Natural killer cell (primary cell): ENCODE measurements at regions not wholly inside any gene's neighbourhood (a gene's known extent, or its start where the extent isn't known, plus 50 kb on each side); places are given as distances from the start of the nearest gene placed in this dataset.

Source experiments
- ATAC-seq, 3 donors: fragments of 150-1000 bp in 2 of 3; fragments of 200-7000 bp in 1 of 3; cut with Tn5 transposase; 1 replicate in 1 of 3; 2 replicates in 2 of 3; pipeline ENCODE4 v1.10.0; 2021; ENCODE audit warnings: mild to moderate bottlenecking in 2 of 3, moderate library complexity in 2 of 3
- DNase-seq, 2 donors: peaks; one replicate each; pipeline versions ENCODE4 v3.0.0 to v3.0.0-alpha.2; 2013 to 2021; ENCODE audit warnings: mixed read lengths in 1 of 2
- H3K27ac ChIP-seq: one replicate; pipeline ENCODE4 v1.5.1; 2013; ENCODE audit warnings: mild to moderate bottlenecking, low read length
- H3K27me3 ChIP-seq: one replicate; pipeline ENCODE4 v1.6.1; 2013; ENCODE audit warnings: low read length; ENCODE audit not compliant: control insufficient read depth, insufficient read depth
- H3K36me3 ChIP-seq: one replicate; pipeline ENCODE4 v1.6.1; 2013; ENCODE audit warnings: low read length; ENCODE audit not compliant: control insufficient read depth, insufficient read depth
- H3K4me1 ChIP-seq: one replicate; pipeline ENCODE4 v1.6.1; 2013; ENCODE audit warnings: low read length; ENCODE audit not compliant: control insufficient read depth, insufficient read depth
- H3K4me3 ChIP-seq: one replicate; pipeline ENCODE4 v1.5.1; 2013; ENCODE audit warnings: low read length
- H3K9me3 ChIP-seq: one replicate; pipeline ENCODE4 v1.6.1; 2013; ENCODE audit warnings: low read length; ENCODE audit not compliant: control insufficient read depth, insufficient read depth
- H3K27ac Mint-ChIP-seq, 2 donors: one replicate each; pipeline ENCODE4 v1.8.0; 2022; ENCODE audit warnings: mild to moderate bottlenecking in 2 of 2, mixed read lengths in 2 of 2, moderate library complexity in 1 of 2
- H3K27me3 Mint-ChIP-seq, 2 donors: one replicate each; pipeline ENCODE4 v1.8.0; 2022; ENCODE audit warnings: low read depth in 2 of 2, mixed read lengths in 2 of 2
- H3K36me3 Mint-ChIP-seq: one replicate; pipeline ENCODE4 v1.8.0; 2022; ENCODE audit warnings: mixed read lengths
- H3K4me1 Mint-ChIP-seq, 2 donors: one replicate each; pipeline ENCODE4 v1.8.0; 2022; ENCODE audit warnings: mixed read lengths in 2 of 2
- H3K4me3 Mint-ChIP-seq: one replicate; pipeline ENCODE4 v1.8.0; 2022; ENCODE audit warnings: mild to moderate bottlenecking, moderate library complexity, mixed read lengths
- H3K9me3 Mint-ChIP-seq, 2 donors: one replicate each; pipeline ENCODE4 v1.8.0; 2022; ENCODE audit warnings: mixed read lengths in 2 of 2
- WGBS: methylation state at CpG from one replicate; pipeline ENCODE4 v1.1.7; 2013; ENCODE audit warnings: missing lambda C conversion rate; ENCODE audit not compliant: insufficient coverage; 5-methylcytosine and 5-hydroxymethylcytosine counted together
- intact Hi-C: fragments of 100-400 bp; cut with micrococcal nuclease; formaldehyde crosslinking; loops from one replicate; pipeline ENCODE4 v1.14.2; 2022
- TF ChIP-seq, protein P1 (sequence below): fragments of 200-600 bp; IDR thresholded peaks from one replicate; pipeline ENCODE4 v1.8.0; 2022; ENCODE audit warnings: antibody characterized with exemption

DNA sequence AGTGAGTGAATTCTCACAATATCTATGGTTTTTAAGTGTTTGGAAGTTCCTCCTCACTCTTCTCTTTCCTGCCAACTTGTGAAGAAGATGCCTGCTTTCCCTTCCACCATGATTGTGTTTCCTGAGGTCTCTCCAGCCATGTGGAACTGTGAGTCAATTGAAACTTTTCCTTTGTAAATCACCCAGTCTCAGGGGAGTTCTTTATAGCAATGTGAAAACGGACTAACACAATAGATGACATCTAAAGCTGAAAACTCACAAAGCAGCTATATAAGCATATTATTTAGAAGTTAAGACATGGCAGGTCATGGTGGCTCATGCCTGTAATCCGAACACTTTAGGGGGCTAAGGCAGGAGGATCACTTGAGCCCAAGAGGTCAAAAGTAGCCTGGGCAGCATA, 130.2 kb downstream of the ARRDC3 start:
- H3K4me3 ChIP-seq, result no peak overlapping the region
- intact Hi-C loops, result no loop called here

DNA sequence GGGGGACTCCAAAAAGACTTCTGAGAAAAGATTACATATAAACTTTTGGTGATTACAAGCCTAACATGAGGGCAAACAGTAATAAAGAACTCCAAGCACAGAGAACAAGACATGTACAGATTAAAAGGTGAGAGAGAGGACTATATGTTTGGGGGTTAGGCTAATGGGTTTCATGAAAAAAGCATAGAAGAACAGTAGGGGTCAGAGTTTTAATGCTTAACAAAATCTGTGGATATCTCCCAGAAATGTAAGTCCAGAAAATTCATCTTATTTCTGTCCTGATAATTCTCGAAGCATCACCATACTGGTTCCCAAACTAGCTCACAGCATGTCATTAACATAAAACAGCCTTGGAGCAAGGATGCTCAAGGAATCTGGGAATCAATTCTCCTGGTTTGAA, 137.2 kb downstream of the ARRDC3 start:
- no peaks in the 10 kb centered on the region for H3K4me1 ChIP-seq
- Mint-ChIP-seq H3K36me3 (peaks cover 14% of the 10 kb centered on the region), H3K27me3 (no peaks in the 10 kb centered on the region), H3K9me3 (peaks cover 3 to 5% of the 10 kb centered on the region in 2 donors), H3K4me1 (peaks cover 0 to 6% of the 10 kb centered on the region in 2 donors), H3K27ac (no peak overlapping the region), H3K4me3 (no peak overlapping the region)
- no peak overlapping the region for H3K4me3 ChIP-seq
- TF ChIP-seq, protein P1, sequence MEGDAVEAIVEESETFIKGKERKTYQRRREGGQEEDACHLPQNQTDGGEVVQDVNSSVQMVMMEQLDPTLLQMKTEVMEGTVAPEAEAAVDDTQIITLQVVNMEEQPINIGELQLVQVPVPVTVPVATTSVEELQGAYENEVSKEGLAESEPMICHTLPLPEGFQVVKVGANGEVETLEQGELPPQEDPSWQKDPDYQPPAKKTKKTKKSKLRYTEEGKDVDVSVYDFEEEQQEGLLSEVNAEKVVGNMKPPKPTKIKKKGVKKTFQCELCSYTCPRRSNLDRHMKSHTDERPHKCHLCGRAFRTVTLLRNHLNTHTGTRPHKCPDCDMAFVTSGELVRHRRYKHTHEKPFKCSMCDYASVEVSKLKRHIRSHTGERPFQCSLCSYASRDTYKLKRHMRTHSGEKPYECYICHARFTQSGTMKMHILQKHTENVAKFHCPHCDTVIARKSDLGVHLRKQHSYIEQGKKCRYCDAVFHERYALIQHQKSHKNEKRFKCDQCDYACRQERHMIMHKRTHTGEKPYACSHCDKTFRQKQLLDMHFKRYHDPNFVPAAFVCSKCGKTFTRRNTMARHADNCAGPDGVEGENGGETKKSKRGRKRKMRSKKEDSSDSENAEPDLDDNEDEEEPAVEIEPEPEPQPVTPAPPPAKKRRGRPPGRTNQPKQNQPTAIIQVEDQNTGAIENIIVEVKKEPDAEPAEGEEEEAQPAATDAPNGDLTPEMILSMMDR, result no peak
- ATAC-seq (no peak), DNase-seq (no peak)
- WGBS, result 85% methylated on average over 1 of the region's 1 CpG
- H3K36me3 ChIP-seq, result no peaks in the 10 kb centered on the region
- intact Hi-C loops, result no loop called here
- H3K27me3 ChIP-seq, result no peaks in the 10 kb centered on the region
- H3K27ac ChIP-seq, result no peak overlapping the region
- no peaks in the 10 kb centered on the region for H3K9me3 ChIP-seq

More for the DNA sequence above, 130.2 kb downstream of the ARRDC3 start:
- H3K4me1 ChIP-seq, result no peaks in the 10 kb centered on the region
- no peaks in the 10 kb centered on the region for H3K36me3 ChIP-seq
- H3K27ac Mint-ChIP-seq, result no peak overlapping the region
- no peak overlapping the region for H3K27ac ChIP-seq
- no peaks in the 10 kb centered on the region for H3K36me3 Mint-ChIP-seq
- WGBS, result 93% methylated on average over 1 of the region's 2 CpGs
- peaks cover 0 to 6% of the 10 kb centered on the region in 2 donors for H3K27me3 Mint-ChIP-seq
- ATAC-seq (no peak), DNase-seq (no peak)
- no peaks in the 10 kb centered on the region for H3K9me3 Mint-ChIP-seq
- no peaks in the 10 kb centered on the region for H3K4me1 Mint-ChIP-seq
- TF ChIP-seq, protein P1, result no peak
- H3K9me3 ChIP-seq, result no peaks in the 10 kb centered on the region
- H3K4me3 Mint-ChIP-seq, result no peak overlapping the region
- H3K27me3 ChIP-seq, result no peaks in the 10 kb centered on the region

DNA sequence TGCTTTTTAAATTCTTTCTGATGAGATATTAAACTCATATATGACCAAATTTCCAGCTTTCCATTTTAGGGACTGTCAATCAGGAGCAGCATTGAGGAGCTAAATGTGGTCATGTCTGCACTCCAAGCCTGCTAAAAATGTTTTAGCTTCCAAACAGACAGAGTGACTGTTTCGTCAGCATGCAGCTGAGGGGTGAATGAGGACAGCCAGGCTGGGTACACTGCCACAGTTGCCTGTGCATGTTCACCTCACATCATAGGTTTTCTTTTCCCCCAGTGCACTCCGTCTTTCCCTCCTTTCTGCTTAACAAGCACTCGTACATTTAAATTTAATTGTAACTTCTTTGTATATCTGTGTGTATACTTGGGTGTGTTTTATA, 138.1 kb downstream of the ARRDC3 start:
- H3K27ac Mint-ChIP-seq, result no peak overlapping the region
- Histone ChIP-seq H3K4me3 (no peak overlapping the region), H3K9me3 (no peaks in the 10 kb centered on the region), H3K4me1 (no peaks in the 10 kb centered on the region), H3K27ac (no peak overlapping the region), H3K36me3 (no peaks in the 10 kb centered on the region), H3K27me3 (no peaks in the 10 kb centered on the region)
- peaks cover 3 to 5% of the 10 kb centered on the region in 2 donors for H3K9me3 Mint-ChIP-seq
- peaks cover 0 to 6% of the 10 kb centered on the region in 2 donors for H3K4me1 Mint-ChIP-seq
- ATAC-seq (no peak), DNase-seq (no peak)
- WGBS, result 89% methylated on average over 1 of the region's 3 CpGs
- peaks cover 14% of the 10 kb centered on the region for H3K36me3 Mint-ChIP-seq
- intact Hi-C loops, result no loop called here
- TF ChIP-seq, protein P1, result no peak
- H3K4me3 Mint-ChIP-seq, result no peak overlapping the region
- H3K27me3 Mint-ChIP-seq, result peaks cover 0 to 2% of the 10 kb centered on the region in 2 donors

DNA sequence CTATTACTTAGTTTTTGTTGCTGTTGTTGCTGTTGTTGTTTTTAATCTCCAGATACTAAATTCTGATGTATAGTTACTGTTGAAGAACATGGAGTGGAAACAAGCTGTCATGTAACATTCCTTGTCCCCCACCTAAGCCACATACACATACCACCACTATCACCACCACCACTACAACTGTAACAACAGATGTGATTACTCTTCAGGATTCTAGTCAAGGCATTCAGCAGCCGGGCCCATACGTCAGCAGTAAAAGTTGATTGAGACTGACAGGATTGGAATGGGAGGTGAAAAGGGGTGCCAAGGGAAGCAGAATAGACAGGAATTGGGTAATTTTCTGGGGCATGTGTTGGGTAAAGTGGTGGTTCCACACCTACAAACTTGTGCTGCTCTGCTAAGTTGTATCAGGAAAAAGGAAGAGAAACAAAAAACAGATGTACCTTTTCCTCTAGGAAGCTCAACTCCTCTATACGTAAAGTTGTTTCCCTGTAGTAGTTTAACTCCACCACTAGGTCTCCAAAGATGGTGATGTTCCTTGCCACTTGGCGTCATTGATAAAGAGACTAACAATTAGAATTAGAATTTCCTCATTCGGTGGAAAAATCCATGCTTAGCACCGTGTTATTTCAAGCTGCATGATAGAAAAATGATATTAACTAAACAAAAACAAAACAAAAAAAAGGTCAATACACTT, 138.6 kb downstream of the ARRDC3 start:
- no peak overlapping the region for H3K27ac ChIP-seq
- ATAC-seq (no peak), DNase-seq (no peak)
- peaks cover 14% of the 10 kb centered on the region for H3K36me3 Mint-ChIP-seq
- H3K4me3 Mint-ChIP-seq, result no peak overlapping the region
- peaks cover 0 to 6% of the 10 kb centered on the region in 2 donors for H3K4me1 Mint-ChIP-seq
- no peaks in the 10 kb centered on the region for H3K36me3 ChIP-seq
- TF ChIP-seq, protein P1, result no peak
- H3K27me3 Mint-ChIP-seq, result peaks cover 0 to 2% of the 10 kb centered on the region in 2 donors
- H3K4me1 ChIP-seq, result no peaks in the 10 kb centered on the region
- intact Hi-C loops, result no loop called here
- 97% methylated on average over 5 of the region's 6 CpGs for WGBS
- H3K9me3 Mint-ChIP-seq, result peaks cover 3 to 5% of the 10 kb centered on the region in 2 donors
- no peak overlapping the region for H3K4me3 ChIP-seq
- no peak overlapping the region for H3K27ac Mint-ChIP-seq
- H3K9me3 ChIP-seq, result no peaks in the 10 kb centered on the region
- H3K27me3 ChIP-seq, result no peaks in the 10 kb centered on the region
